GM10248 (cell line): ENCODE measurements at regions not wholly inside any gene's neighbourhood (a gene's known extent, or its start where the extent isn't known, plus 50 kb on each side); places are given as distances from the start of the nearest gene placed in this dataset.

Source experiments
- CTCF ChIA-PET: fragments of 300-600 bp; sonication (Branson Sonifier 250); formaldehyde crosslinking; extraction: SDS; loops from one replicate; lab custom pipeline; 2021; ENCODE audit warnings: antibody characterized with exemption; lab: Yijun Ruan, JAX
- POLR2A ChIA-PET: fragments of 350-650 bp; sonication (Branson Sonifier 250); formaldehyde crosslinking; extraction: SDS; loops from one replicate; lab custom pipeline; 2020; ENCODE audit warnings: antibody characterized with exemption; lab: Yijun Ruan, JAX
- DNase-seq: peaks from one replicate; pipeline ENCODE4 v3.0.0; 2012; ENCODE audit errors: extremely low spot score
- TF ChIP-seq, protein P1 (sequence below): IDR thresholded peaks from 2 replicates; pipeline ENCODE4 v1.5.1; 2012; ENCODE audit warnings: mild to moderate bottlenecking, low read depth; ENCODE audit errors: extremely low read depth, missing control alignments, control extremely low read depth

DNA sequence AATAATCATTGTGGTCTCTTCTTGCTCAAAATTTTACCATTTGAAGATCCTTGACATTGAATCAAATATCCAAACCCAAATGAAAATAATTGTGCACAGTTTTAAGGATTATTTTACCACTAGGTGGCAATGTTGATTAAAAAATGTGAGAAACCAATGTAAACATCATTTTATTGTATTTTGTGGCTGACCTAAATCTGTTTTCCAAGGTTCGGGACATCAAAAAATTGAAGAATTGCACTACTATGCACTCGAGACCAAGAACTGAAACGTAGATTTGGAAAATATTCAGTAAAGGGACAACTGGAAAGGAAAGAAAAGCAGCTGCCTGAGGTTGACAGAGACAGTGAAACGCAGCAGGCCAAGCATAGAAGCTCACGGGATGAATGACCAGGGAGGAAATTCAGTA, 259.3 kb downstream of the SNX13 start:
- ChIA-PET POLR2A (no interaction called here), CTCF (interaction anchor here (0.8 to 4.0 kb wide), 23 partner anchors 10 to 677 kb away, joined by 3 to 25 read pairs (median 5); no protein-coding TSS in a partner anchor)
- no peak for DNase-seq
- TF ChIP-seq, protein P1, sequence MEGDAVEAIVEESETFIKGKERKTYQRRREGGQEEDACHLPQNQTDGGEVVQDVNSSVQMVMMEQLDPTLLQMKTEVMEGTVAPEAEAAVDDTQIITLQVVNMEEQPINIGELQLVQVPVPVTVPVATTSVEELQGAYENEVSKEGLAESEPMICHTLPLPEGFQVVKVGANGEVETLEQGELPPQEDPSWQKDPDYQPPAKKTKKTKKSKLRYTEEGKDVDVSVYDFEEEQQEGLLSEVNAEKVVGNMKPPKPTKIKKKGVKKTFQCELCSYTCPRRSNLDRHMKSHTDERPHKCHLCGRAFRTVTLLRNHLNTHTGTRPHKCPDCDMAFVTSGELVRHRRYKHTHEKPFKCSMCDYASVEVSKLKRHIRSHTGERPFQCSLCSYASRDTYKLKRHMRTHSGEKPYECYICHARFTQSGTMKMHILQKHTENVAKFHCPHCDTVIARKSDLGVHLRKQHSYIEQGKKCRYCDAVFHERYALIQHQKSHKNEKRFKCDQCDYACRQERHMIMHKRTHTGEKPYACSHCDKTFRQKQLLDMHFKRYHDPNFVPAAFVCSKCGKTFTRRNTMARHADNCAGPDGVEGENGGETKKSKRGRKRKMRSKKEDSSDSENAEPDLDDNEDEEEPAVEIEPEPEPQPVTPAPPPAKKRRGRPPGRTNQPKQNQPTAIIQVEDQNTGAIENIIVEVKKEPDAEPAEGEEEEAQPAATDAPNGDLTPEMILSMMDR: peak; percentile 34

DNA sequence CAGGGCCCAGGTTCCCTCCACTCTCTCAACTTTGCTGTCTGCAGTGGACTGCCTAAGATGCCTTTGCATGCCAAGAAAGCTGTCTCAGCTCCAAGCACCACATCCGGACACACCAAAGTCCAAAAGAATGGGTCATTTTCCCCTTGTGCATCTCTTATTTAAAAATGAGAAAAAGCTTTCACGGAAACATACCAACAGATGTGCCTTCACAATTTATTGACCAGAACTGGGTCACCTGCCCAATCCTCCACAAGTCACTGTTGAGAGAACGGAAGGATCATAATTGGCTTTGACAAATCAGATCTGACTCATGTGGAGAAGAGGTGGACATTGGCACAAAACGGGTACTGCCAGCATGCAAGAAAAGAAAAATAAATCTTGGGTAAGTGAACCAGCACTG, 258.3 kb downstream of the SNX13 start:
- ChIA-PET CTCF (interaction anchor here (0.9 to 4.0 kb wide), 15 partner anchors 9 to 671 kb away, joined by 3 to 23 read pairs (median 5); no protein-coding TSS in a partner anchor), POLR2A (no interaction called here)
- no peak for DNase-seq
- TF ChIP-seq, protein P1: no peak

DNA sequence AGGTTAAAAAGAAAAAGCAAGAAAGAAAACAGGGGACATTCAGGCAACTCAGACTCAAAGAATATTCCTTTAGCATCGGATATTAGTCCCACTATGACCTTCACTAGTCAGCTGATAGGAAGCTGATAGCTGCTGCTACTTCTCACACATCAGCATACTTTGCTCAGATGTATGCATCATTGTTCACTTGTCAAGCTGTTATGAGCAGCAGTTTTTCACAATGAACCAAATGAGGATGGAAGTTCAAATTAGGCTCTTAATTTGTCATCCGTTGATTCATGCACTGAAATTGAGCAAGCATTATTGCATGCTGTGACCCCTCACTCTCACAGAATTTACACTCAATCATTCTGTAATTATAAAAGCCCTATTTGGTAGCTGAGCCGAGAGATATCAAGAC, 257.7 kb downstream of the SNX13 start:
- CTCF ChIA-PET: interaction anchor here (0.9 to 4.0 kb wide), 9 partner anchors 10 to 984 kb away, joined by 3 to 21 read pairs (median 5); no protein-coding TSS in a partner anchor
- POLR2A ChIA-PET: no interaction called here
- TF ChIP-seq, protein P1: no peak
- no peak for DNase-seq

DNA sequence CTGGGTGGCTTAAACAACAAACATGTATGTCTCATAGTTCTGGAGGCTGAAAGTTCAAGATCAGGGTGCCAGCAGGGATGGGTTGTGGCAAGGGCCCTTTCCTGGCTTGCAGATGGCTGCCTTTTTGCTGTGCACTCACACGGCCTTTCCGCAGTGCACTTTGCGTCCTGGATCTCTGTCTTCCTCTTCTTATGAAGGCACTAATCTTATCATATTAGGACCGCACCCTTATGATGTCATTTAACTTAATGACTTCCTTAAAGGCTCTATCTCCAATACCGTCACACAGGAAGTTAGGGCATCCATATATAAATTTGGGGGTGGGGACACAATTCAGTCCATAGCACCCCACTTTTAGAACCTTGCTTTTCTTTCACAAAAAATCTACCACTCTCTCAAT, 255.2 kb downstream of the SNX13 start:
- TF ChIP-seq, protein P1: no peak
- ChIA-PET CTCF (interaction anchor here (2.0 kb wide), 1 partner anchor 636 kb away, joined by 5 read pairs; no protein-coding TSS in a partner anchor), POLR2A (no interaction called here)
- DNase-seq: no peak

DNA sequence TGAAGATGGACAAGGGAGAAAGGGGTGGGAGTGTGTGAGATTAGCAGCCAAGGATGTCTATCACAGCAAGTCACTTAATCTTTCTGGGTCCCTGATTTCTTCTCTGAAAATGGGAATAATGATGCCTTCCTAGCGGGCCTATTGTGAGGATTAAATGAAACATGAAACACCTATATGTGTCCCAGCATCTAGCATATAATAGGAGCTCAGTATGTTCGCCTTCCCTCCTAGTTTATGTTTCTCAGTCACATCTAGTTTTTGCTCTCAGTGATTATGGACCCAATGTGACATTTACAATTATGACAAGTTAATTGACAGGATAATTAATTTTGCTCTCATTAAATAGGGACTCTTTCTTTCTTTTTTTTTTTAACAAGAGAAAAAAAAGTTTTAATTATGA, 252.9 kb downstream of the SNX13 start:
- TF ChIP-seq, protein P1: no peak
- ChIA-PET POLR2A (no interaction called here), CTCF (no interaction called here)
- DNase-seq: no peak

DNA sequence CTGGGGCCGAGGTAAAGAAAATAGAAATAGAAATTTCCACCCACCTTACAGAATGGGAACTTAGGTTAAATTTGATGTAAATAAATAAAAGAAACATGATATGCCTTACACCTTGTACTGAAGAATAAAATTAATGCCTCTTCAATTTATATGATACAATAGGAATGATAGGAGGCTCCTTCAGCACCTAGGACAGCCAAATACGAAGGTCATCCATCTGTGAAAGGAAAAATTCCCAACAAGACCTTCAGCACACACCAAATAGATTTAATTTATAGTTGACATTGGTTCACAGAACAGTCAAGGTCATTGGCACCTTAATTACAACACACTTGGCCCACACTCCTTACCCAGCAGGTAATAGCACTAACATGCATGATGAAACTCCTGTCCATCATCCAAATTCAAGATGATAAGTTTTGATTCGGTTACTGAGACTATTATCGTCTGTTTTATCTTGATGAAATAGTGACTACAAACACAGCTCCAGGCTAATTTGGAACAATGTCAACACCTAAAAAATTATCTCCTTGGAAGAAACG, 250.9 kb downstream of the SNX13 start:
- ChIA-PET POLR2A (no interaction called here), CTCF (interaction anchor here (0.8 to 5.9 kb wide), 4 partner anchors 9 to 656 kb away, joined by 3 to 25 read pairs (median 6); no protein-coding TSS in a partner anchor)
- TF ChIP-seq, protein P1: no peak
- no peak for DNase-seq
